NB4 (cell line): ENCODE measurements at regions not wholly inside any gene's neighbourhood (a gene's known extent, or its start where the extent isn't known, plus 50 kb on each side); places are given as distances from the start of the nearest gene placed in this dataset.

Source experiments
- DNase-seq: peaks from one replicate; pipeline ENCODE4 v3.0.0; 2010; ENCODE audit warnings: low read depth
- H3K4me3 ChIP-seq: one replicate; pipeline ENCODE4 v1.5.1; 2011; ENCODE audit warnings: mild to moderate bottlenecking, low read depth, low read length, moderate library complexity
- MYC ChIP-seq: IDR thresholded peaks from 2 replicates; pipeline ENCODE4 v1.6.1; 2011; ENCODE audit warnings: low read depth, low read length
- POLR2A ChIP-seq: IDR thresholded peaks from 2 replicates; pipeline ENCODE4 v1.6.1; 2011; ENCODE audit warnings: mild to moderate bottlenecking; ENCODE audit not compliant: insufficient read length; ENCODE audit errors: extremely low read depth
- TF ChIP-seq, protein P1 (sequence below): IDR thresholded peaks from 2 replicates; pipeline ENCODE4 v1.6.1; 2011; ENCODE audit warnings: low read depth, low read length
- TF ChIP-seq, protein P2 (sequence below): IDR thresholded peaks from one replicate; pipeline ENCODE4 v1.5.1; 2012; ENCODE audit warnings: low read depth, low read length

DNA sequence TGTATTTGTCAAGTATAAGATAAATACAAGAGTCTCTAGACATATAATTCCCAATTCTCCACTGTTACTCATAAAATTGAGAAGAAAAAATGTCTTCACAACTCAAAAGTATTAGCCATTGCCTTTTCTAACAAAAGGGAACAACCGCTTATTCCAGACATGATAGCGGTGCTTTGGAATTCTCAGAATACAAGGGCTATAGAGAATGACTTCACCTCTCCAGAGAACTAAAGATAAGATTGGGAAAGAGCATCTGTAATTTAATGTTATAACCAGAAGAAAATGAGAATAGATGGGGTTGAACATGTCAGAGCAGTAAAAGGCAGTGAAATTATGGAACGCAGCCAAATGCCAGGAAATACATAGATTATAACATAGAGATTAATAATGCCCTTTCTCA is 730.8 kb downstream of the C6orf118 start:
- no peak for TF ChIP-seq POLR2A
- TF ChIP-seq, protein P1, sequence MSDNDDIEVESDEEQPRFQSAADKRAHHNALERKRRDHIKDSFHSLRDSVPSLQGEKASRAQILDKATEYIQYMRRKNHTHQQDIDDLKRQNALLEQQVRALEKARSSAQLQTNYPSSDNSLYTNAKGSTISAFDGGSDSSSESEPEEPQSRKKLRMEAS, result no peak
- TF ChIP-seq MYC, result no peak
- TF ChIP-seq, protein P2, sequence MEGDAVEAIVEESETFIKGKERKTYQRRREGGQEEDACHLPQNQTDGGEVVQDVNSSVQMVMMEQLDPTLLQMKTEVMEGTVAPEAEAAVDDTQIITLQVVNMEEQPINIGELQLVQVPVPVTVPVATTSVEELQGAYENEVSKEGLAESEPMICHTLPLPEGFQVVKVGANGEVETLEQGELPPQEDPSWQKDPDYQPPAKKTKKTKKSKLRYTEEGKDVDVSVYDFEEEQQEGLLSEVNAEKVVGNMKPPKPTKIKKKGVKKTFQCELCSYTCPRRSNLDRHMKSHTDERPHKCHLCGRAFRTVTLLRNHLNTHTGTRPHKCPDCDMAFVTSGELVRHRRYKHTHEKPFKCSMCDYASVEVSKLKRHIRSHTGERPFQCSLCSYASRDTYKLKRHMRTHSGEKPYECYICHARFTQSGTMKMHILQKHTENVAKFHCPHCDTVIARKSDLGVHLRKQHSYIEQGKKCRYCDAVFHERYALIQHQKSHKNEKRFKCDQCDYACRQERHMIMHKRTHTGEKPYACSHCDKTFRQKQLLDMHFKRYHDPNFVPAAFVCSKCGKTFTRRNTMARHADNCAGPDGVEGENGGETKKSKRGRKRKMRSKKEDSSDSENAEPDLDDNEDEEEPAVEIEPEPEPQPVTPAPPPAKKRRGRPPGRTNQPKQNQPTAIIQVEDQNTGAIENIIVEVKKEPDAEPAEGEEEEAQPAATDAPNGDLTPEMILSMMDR, result no peak
- no peak overlapping the region for H3K4me3 ChIP-seq
- DNase-seq, result no peak

DNA sequence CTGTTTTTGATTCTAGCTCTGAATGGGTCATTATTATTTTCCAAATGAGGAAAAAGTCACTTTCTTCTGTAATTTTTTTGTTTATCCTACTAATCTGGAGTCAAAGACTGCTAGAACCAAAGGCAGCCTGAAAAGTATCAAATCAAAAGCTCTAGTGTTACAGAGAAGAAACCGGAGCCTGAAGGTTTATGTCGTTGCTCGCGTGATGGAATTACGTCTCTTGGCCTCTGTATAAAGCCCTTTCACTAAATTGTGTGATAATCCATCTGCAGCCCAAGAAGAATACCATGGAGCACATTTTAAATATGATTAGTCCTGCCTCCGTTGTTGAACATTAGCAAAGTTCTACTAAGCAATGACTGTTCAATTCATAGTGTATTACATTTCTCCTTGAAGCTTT is 738.6 kb downstream of the C6orf118 start:
- no peak for DNase-seq
- TF ChIP-seq POLR2A (no peak), MYC (no peak)
- TF ChIP-seq, protein P1, result no peak
- TF ChIP-seq, protein P2, result no peak

DNA sequence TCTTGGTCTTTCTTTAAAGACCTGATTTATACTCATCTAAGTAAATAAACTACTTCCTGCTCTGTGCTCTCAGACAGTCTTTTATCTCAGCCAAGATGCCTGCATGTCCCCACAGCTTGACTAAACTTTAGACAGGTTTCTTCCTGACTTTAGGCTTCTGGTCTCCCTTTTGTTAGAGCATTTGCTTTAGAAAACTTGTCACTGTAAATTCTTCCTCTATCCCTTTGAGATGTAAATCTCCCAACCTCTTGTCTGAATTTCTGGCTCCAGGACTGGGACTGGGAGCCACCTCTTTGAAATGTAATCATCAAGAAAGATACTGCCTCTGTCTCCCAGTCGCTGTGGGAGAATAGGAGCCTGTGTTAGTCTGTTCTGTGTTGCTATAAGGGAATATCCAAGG is 739.9 kb downstream of the C6orf118 start:
- DNase-seq, result no peak
- H3K4me3 ChIP-seq, result no peak overlapping the region
- TF ChIP-seq MYC, result no peak
- TF ChIP-seq POLR2A, result no peak
- TF ChIP-seq, protein P2, result no peak
- TF ChIP-seq, protein P1, result no peak

More for the DNA sequence above, 738.6 kb downstream of the C6orf118 start:
- H3K4me3 ChIP-seq, result no peak overlapping the region

DNA sequence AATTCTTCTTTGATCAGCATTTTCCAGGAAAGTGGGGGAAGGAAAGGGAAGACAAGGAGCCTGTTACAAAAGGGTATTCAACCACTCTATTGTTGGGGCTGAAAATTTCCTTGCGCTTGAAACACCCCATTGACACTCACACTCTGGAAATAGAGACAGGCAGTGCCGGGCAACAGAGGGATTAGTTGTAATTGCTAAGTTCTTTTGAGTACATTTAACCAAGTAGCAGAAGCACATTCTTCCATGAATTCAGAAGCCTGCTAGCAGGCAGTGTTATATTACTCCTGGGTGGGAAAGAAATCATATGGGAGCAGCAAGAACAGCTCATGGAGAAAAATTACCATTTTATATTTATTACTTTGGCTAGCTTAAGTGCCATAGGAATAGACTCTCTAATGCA is 745.5 kb downstream of the C6orf118 start:
- TF ChIP-seq MYC (no peak), POLR2A (no peak)
- TF ChIP-seq, protein P1, result no peak
- TF ChIP-seq, protein P2, result no peak
- no peak overlapping the region for H3K4me3 ChIP-seq
- no peak for DNase-seq

DNA sequence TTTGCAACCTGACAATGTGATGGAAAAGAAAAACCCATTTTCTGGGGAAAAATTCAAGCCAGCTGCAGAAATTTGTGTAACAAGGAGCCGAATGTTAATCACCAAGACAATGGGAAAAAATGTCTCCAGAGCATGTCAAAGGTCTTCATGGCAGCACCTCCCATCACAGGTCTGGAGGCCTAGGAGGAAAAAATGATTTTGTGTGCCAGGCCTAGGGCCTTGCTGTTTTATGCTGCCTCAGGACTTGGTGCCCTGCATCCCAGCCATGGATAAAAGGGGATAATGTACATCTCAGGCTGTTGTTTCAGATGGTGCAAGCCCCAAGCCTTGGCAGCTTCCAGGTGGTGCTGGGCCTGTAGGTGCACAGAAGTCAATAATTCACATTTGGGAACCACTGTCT is 747.7 kb downstream of the C6orf118 start:
- TF ChIP-seq MYC (no peak), POLR2A (no peak)
- TF ChIP-seq, protein P2, result no peak
- TF ChIP-seq, protein P1, result no peak
- no peak overlapping the region for H3K4me3 ChIP-seq
- DNase-seq, result no peak
